ENCODE measurements at regions not wholly inside any gene's neighbourhood (a gene's known extent, or its start where the extent isn't known, plus 50 kb on each side); places are given as distances from the start of the nearest gene placed in this dataset.

DNA sequence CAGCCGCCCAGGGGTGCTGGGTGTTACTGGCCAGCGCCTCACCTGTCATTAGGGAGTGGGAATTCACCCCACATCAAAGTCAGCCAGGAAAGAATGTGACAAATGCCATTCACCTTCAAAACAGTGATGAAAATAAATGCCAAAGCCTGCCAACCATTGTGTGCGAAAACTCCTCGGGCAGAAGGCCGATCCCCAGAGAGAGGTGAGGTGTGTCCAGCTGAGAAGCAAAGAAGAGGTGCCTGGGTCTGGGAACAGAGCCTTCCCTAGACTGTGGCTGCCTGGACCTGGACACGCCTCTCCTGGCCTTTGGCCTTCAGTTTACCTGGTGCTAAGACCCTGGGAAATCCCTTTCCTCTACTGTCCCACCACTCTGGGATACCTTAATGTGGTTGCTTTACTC lies 142.7 kb downstream of the CYP26B1 start:
- Histone ChIP-seq H2AFZ (ENCODE audit: low read depth, low read length) (no peak overlapping the region), H3K4me2 (ENCODE audit: insufficient read depth, low read length) (no peak overlapping the region), H3K79me2 (ENCODE audit: control insufficient read depth, insufficient read depth, low read length) (no peaks in the 10 kb centered on the region), H3K4me1 (replicated peaks in 1 of 2; ENCODE audit: control insufficient read depth in 2 of 2, insufficient read depth in 2 of 2, low read length in 2 of 2) (peaks cover 0 to 6% of the 10 kb centered on the region in 2 experiments; a peak in 1 of 5 replicates), H3K27ac (ENCODE audit: extremely low read depth, low read depth, low read length) (no peak overlapping the region), H4K20me1 (replicated peaks; ENCODE audit: control insufficient read depth, insufficient read depth, low read length) (peaks cover 4% of the 10 kb centered on the region; the same call in 1 of the 2 replicates), H3K9ac (ENCODE audit: insufficient read depth in 1 of 2, low read depth in 2 of 2, low read length in 2 of 2) (no peak overlapping the region), H3K4me3 (no peak overlapping the region), H3K9me1 (ENCODE audit: control insufficient read depth, insufficient read depth, low read length) (no peaks in the 10 kb centered on the region), H3K27me3 (ENCODE audit: control insufficient read depth in 2 of 2, insufficient read depth in 2 of 2, low read length in 2 of 2) (peaks cover 8 to 66% of the 10 kb centered on the region in 2 experiments; a peak in 4 of 5 replicates), H3K9me3 (replicated peaks; ENCODE audit: control insufficient read depth, insufficient read depth, low read depth, low read length) (no peaks in the 10 kb centered on the region), H3K36me3 (ENCODE audit: control insufficient read depth, insufficient read depth, low read length) (no peaks in the 10 kb centered on the region)
- TF ChIP-seq HNRNPK (IDR thresholded peaks at IDR 0.05; ENCODE audit: low read depth, low read length, poor library complexity, severe bottlenecking) (no peak), IRF2 (CRISPR knock-in tag; IDR thresholded peaks at IDR 0.05) (no peak)
- intact Hi-C loops (cut with micrococcal nuclease), result no loop called here
- CTCF ChIA-PET (ENCODE audit: low intra/inter-chr PET ratio), result no interaction called here
- no peak for DNase-seq (ENCODE audit: extremely low read depth in 1 of 4, low spot score in 3 of 4)
- FAIRE-seq, result no peak
- in situ Hi-C loops (cut with MboI), result no loop called here
- ATAC-seq, result no peak
- POLR2A ChIA-PET, result no interaction called here
- WGBS (ENCODE audit: insufficient coverage, low coverage, missing lambda C conversion rate), result 0% methylated on average over 6 of the region's 6 CpGs
- no TSS peak for BruUV-seq (replicated peaks)

DNA sequence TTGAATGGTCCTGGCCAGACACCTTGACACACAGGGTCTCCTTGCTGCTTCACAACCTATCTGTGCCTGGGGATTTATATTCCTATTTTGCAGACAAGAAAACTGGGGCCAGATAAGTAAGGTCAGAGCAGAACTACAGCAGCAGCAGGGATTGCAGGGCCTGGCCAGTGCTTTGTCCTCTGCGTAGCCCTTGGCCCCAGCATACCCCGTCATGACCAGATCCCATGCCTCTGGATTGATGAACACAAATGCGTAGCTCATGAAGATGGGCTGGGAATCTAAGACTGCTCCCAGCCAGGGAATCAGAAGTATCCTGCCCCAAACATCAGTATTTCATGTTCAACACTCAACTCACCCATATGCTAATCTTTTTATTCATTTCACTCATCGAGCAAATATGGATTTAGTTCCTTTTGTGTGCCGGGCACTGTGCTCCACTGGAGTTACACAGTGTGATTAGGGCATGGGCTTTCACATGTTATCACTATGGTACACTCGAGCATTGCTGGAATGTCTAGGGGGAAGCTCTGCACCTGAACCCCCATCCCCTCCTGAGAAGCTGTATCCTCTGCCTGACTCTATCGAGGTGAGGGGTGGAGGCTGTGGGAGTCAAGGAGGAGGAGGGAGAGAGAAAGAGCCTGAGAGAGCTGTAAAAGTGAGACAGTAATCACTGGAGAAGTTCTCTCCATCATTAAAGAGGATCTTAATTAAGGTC lies 143.3 kb downstream of the CYP26B1 start:
- intact Hi-C loops (cut with micrococcal nuclease) (no loop called here), in situ Hi-C loops (cut with MboI) (no loop called here)
- Histone ChIP-seq H3K79me2 (ENCODE audit: control insufficient read depth, insufficient read depth, low read length) (no peaks in the 10 kb centered on the region), H3K9me3 (replicated peaks; ENCODE audit: control insufficient read depth, insufficient read depth, low read depth, low read length) (no peaks in the 10 kb centered on the region), H3K9me1 (ENCODE audit: control insufficient read depth, insufficient read depth, low read length) (no peaks in the 10 kb centered on the region), H3K36me3 (ENCODE audit: control insufficient read depth, insufficient read depth, low read length) (no peaks in the 10 kb centered on the region), H3K27me3 (ENCODE audit: control insufficient read depth in 2 of 2, insufficient read depth in 2 of 2, low read length in 2 of 2) (peaks cover 8 to 66% of the 10 kb centered on the region in 2 experiments; a peak in 4 of 5 replicates), H3K9ac (ENCODE audit: insufficient read depth in 1 of 2, low read depth in 2 of 2, low read length in 2 of 2) (no peak overlapping the region), H3K4me3 (no peak overlapping the region), H2AFZ (ENCODE audit: low read depth, low read length) (no peak overlapping the region), H3K27ac (ENCODE audit: extremely low read depth, low read depth, low read length) (no peak overlapping the region), H3K4me2 (ENCODE audit: insufficient read depth, low read length) (no peak overlapping the region), H3K4me1 (replicated peaks in 1 of 2; ENCODE audit: control insufficient read depth in 2 of 2, insufficient read depth in 2 of 2, low read length in 2 of 2) (peaks cover 0 to 6% of the 10 kb centered on the region in 2 experiments; a peak in 1 of 5 replicates), H4K20me1 (replicated peaks; ENCODE audit: control insufficient read depth, insufficient read depth, low read length) (peaks cover 4% of the 10 kb centered on the region; the same call in 1 of the 2 replicates)
- no peak for TF ChIP-seq PPARD (CRISPR knock-in tag; IDR thresholded peaks at IDR 0.05)
- no peak for TF ChIP-seq IFI16 (CRISPR knock-in tag; IDR thresholded peaks at IDR 0.05)
- TF ChIP-seq, protein P1, sequence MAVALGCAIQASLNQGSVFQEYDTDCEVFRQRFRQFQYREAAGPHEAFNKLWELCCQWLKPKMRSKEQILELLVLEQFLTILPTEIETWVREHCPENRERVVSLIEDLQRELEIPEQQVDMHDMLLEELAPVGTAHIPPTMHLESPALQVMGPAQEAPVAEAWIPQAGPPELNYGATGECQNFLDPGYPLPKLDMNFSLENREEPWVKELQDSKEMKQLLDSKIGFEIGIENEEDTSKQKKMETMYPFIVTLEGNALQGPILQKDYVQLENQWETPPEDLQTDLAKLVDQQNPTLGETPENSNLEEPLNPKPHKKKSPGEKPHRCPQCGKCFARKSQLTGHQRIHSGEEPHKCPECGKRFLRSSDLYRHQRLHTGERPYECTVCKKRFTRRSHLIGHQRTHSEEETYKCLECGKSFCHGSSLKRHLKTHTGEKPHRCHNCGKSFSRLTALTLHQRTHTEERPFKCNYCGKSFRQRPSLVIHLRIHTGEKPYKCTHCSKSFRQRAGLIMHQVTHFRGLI (CRISPR knock-in tag; IDR thresholded peaks at IDR 0.05), result no peak
- no peak for TF ChIP-seq RFX7 (CRISPR knock-in tag; IDR thresholded peaks at IDR 0.05)
- TF ChIP-seq, protein P2, sequence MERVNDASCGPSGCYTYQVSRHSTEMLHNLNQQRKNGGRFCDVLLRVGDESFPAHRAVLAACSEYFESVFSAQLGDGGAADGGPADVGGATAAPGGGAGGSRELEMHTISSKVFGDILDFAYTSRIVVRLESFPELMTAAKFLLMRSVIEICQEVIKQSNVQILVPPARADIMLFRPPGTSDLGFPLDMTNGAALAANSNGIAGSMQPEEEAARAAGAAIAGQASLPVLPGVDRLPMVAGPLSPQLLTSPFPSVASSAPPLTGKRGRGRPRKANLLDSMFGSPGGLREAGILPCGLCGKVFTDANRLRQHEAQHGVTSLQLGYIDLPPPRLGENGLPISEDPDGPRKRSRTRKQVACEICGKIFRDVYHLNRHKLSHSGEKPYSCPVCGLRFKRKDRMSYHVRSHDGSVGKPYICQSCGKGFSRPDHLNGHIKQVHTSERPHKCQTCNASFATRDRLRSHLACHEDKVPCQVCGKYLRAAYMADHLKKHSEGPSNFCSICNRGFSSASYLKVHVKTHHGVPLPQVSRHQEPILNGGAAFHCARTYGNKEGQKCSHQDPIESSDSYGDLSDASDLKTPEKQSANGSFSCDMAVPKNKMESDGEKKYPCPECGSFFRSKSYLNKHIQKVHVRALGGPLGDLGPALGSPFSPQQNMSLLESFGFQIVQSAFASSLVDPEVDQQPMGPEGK (CRISPR knock-in tag; IDR thresholded peaks at IDR 0.05; ENCODE audit: borderline replicate concordance), result no peak
- TF ChIP-seq SAFB2 (IDR thresholded peaks at IDR 0.05; ENCODE audit: borderline replicate concordance, low read depth, low read length, severe bottlenecking), result no peak
- POLR2A ChIA-PET, result no interaction called here
- no peak for DNase-seq (ENCODE audit: extremely low read depth in 1 of 4, low spot score in 3 of 4)
- BruUV-seq (replicated peaks), result no TSS peak
- 2% methylated on average over 7 of the region's 7 CpGs for WGBS (ENCODE audit: insufficient coverage, low coverage, missing lambda C conversion rate)
- CTCF ChIA-PET (ENCODE audit: low intra/inter-chr PET ratio), result no interaction called here
- no peak for FAIRE-seq
- no peak for ATAC-seq

Measured in K562 (cell line).